Dendritic cell treated with granulocyte-macrophage colony-stimulating factor and Interleukin-4, amounts not matched to agents 40 ng/mL and 50 ng/mL, for 4 days (primary cell): ENCODE measurements at regions not wholly inside any gene's neighbourhood (a gene's known extent, or its start where the extent isn't known, plus 50 kb on each side); places are given as distances from the start of the nearest gene placed in this dataset.

Experiments
- H3K27ac Mint-ChIP-seq: one replicate; pipeline ENCODE4 v1.8.0; 2022; ENCODE audit warnings: mild to moderate bottlenecking, mixed read lengths
- H3K27me3 Mint-ChIP-seq: one replicate; pipeline ENCODE4 v1.8.0; 2022; ENCODE audit warnings: mild to moderate bottlenecking, mixed read lengths
- H3K36me3 Mint-ChIP-seq: one replicate; pipeline ENCODE4 v1.8.0; 2022; ENCODE audit warnings: low read depth, mixed read lengths
- H3K4me1 Mint-ChIP-seq: one replicate; pipeline ENCODE4 v1.8.0; 2022; ENCODE audit warnings: low read depth, mixed read lengths
- H3K4me3 Mint-ChIP-seq: one replicate; pipeline ENCODE4 v1.8.0; 2022; ENCODE audit warnings: mild to moderate bottlenecking, moderate library complexity, mixed read lengths
- H3K9me3 Mint-ChIP-seq: one replicate; pipeline ENCODE4 v1.8.0; 2022; ENCODE audit warnings: mixed read lengths
- intact Hi-C: fragments of 100-400 bp; cut with micrococcal nuclease; formaldehyde crosslinking; loops from one replicate; pipeline ENCODE4 v1.15.0; 2022

DNA sequence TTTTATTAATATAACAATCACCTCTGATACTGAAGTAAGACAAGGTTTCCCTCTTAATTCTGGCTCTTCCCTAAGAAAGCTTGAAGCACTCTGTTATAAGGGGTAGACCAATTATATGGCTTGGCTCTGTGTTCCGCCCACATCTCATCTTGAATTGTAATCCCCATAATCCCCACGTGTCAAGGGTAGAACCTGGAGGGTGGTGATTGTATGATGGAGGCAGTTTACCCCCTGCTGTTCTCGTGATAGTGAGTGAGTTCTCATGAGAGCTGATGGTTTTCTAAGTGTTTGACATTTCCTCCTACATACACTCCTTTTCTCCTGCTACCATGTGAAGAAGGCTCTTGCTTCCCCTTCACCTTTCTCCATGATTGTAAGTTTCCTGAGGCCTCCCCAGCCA lies 363.8 kb upstream of the PCDH20 start:
- no peaks in the 10 kb centered on the region for H3K27me3 Mint-ChIP-seq
- intact Hi-C loops = no loop called here
- H3K4me1 Mint-ChIP-seq = no peaks in the 10 kb centered on the region
- no peaks in the 10 kb centered on the region for H3K36me3 Mint-ChIP-seq
- no peak overlapping the region for H3K27ac Mint-ChIP-seq
- no peak overlapping the region for H3K4me3 Mint-ChIP-seq
- H3K9me3 Mint-ChIP-seq = no peaks in the 10 kb centered on the region

DNA sequence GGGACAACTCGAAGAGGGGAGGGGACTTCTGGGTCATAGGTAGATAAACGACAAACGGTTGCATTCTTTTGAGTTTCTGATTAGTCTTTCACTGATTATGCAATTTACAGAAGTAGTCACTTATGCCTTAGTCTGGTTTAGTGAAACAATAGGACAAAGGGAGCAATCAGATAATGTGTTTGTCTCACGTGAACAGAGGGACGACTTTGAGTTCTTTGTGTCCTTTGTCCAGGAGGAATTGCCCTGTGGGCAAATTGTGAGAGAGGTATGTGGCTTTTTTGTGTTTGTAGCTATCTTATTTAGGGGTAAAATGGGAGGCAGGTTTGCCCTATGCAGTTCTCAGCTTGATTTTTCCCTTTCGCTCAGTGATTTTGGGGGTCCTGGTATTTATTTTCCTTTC lies 362.9 kb upstream of the PCDH20 start:
- intact Hi-C loops = no loop called here
- Mint-ChIP-seq H3K27me3 (no peaks in the 10 kb centered on the region), H3K36me3 (no peaks in the 10 kb centered on the region), H3K4me3 (no peak overlapping the region), H3K9me3 (no peaks in the 10 kb centered on the region), H3K4me1 (no peaks in the 10 kb centered on the region), H3K27ac (no peak overlapping the region)

DNA sequence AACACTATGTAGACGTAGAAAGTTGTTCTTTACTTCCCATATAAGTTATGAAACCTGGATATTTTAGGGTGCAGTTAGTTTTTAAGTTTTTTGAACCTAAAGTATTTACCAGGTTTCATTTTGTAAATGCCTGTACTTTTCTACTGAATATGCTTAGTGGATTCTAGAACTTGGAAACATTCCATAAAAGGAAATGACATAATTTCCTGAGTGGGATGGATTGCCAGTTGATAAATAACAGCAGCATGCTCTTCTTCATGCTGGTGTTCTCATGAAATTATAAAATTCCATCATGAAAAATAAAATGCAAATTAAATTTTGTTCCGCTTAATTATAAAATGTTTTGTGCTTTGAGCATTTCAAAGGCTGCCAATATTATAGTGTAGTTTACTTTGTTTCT lies 362.2 kb upstream of the PCDH20 start:
- intact Hi-C loops = no loop called here
- H3K36me3 Mint-ChIP-seq = no peaks in the 10 kb centered on the region
- H3K27ac Mint-ChIP-seq = no peak overlapping the region
- H3K4me1 Mint-ChIP-seq = no peaks in the 10 kb centered on the region
- no peak overlapping the region for H3K4me3 Mint-ChIP-seq
- no peaks in the 10 kb centered on the region for H3K9me3 Mint-ChIP-seq
- no peaks in the 10 kb centered on the region for H3K27me3 Mint-ChIP-seq

DNA sequence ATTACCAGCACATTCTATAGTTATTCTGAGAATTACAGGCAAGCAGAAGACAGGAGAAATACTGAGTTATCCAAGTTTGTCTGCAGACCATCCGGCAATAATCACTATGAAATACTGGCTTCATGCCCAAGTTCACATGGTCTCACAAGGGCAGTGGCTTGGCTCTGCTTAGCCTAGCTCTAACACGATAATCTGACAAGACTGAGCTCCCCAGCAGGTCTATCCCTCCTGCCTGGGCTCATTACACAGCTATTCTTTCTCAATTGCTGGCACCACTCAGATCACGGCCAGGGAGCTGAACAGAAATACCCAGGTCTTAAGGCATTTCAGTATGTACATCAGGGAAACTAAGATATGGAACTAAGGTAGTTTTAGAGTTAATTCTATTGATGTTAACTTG lies 361.6 kb upstream of the PCDH20 start:
- no peaks in the 10 kb centered on the region for H3K27me3 Mint-ChIP-seq
- no peak overlapping the region for H3K27ac Mint-ChIP-seq
- no peaks in the 10 kb centered on the region for H3K4me1 Mint-ChIP-seq
- H3K9me3 Mint-ChIP-seq = no peaks in the 10 kb centered on the region
- intact Hi-C loops = no loop called here
- no peak overlapping the region for H3K4me3 Mint-ChIP-seq
- no peaks in the 10 kb centered on the region for H3K36me3 Mint-ChIP-seq

- no peaks in the 10 kb centered on the region for H3K36me3 Mint-ChIP-seq
- H3K4me3 Mint-ChIP-seq = no peak overlapping the region
- intact Hi-C loops = no loop called here
- H3K27me3 Mint-ChIP-seq = no peaks in the 10 kb centered on the region
- no peaks in the 10 kb centered on the region for H3K9me3 Mint-ChIP-seq
- no peak overlapping the region for H3K27ac Mint-ChIP-seq
- H3K4me1 Mint-ChIP-seq = no peaks in the 10 kb centered on the region
These were observed 359.3 kb upstream of the PCDH20 start for GRCh38 chr13:61774903-61775302.

- Mint-ChIP-seq H3K9me3 (peaks cover 8% of the 10 kb centered on the region), H3K27ac (no peak overlapping the region), H3K27me3 (no peaks in the 10 kb centered on the region), H3K4me1 (no peaks in the 10 kb centered on the region), H3K4me3 (no peak overlapping the region), H3K36me3 (no peaks in the 10 kb centered on the region)
- intact Hi-C loops = no loop called here
These were observed 355.0 kb upstream of the PCDH20 start for GRCh38 chr13:61770681-61771080.

DNA sequence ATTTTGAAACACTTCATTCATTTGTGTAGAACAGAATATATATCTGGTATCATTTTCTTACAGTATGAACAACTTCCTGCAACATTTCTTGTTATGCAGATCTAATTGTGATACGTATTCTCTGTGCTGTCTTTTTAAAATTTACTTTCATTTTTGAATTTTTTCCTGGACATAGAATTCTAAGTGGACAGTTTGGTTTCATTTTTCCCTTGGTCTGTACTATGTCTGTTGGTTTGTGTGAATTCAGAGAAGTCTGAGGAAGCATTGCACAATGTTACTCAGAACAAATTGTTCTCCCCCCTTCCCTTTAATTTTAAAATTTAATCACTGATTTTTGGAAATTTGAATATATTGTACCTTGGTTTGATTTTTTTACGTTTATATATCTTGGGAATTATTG lies 352.5 kb upstream of the PCDH20 start:
- intact Hi-C loops = no loop called here
- no peaks in the 10 kb centered on the region for H3K4me1 Mint-ChIP-seq
- no peak overlapping the region for H3K27ac Mint-ChIP-seq
- no peaks in the 10 kb centered on the region for H3K27me3 Mint-ChIP-seq
- H3K9me3 Mint-ChIP-seq = peaks cover 21% of the 10 kb centered on the region
- no peak overlapping the region for H3K4me3 Mint-ChIP-seq
- H3K36me3 Mint-ChIP-seq = no peaks in the 10 kb centered on the region

DNA sequence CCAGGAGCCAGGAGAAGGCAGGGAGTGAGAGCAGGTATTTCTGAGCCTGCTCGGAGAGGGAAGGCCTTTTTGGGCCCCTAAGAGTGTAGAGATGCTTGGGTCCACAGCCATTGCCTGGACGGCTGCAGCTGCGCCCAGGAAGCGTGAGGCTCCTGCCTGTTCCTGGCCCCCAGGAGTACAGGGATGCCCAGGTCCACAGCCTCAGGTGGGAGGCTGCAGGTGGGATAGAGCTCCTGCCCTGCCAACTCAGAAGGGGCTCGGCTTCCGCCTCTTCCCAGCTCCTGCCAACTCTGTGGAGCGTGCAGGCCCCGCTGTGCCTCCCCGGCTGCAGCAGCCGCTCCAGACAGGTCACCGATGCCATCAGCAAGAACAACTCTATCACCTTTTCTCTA lies 351.0 kb upstream of the PCDH20 start:
- intact Hi-C loops = no loop called here
- peaks cover 21% of the 10 kb centered on the region for H3K9me3 Mint-ChIP-seq
- H3K27ac Mint-ChIP-seq = no peak overlapping the region
- H3K4me1 Mint-ChIP-seq = no peaks in the 10 kb centered on the region
- no peaks in the 10 kb centered on the region for H3K36me3 Mint-ChIP-seq
- H3K27me3 Mint-ChIP-seq = no peaks in the 10 kb centered on the region
- H3K4me3 Mint-ChIP-seq = no peak overlapping the region

- Mint-ChIP-seq H3K36me3 (no peaks in the 10 kb centered on the region), H3K4me3 (no peak overlapping the region), H3K27ac (no peak overlapping the region), H3K27me3 (no peaks in the 10 kb centered on the region), H3K4me1 (no peaks in the 10 kb centered on the region), H3K9me3 (peaks cover 21% of the 10 kb centered on the region)
- intact Hi-C loops = no loop called here
These were observed 350.5 kb upstream of the PCDH20 start for GRCh38 chr13:61765940-61766666.

DNA sequence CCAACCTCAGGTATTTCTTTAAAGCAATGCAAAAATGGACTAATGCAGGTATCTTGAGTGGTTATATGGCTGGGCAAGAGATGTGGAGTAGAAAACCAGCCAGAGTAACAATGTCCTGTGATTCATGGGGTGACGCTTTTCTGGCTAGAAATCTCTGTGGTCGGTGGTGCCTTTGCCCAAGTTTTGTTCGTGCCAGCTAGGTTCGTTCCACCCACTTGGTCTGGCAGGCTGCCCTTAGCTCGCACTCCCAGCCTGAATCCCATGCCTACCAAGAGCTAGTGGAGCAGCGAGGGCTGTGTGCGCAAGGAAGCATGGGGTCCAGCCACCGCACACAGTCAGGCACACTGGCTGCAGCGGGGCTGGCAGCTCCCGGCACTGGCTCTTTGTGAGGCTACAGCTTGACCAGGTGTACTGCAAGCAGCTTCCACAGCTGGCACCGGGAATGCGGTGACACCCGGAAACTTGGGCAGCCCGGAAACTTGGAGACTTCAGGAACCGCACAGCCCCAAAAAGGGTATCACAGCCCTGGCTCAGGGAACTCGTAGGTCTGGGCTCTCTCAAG lies 349.6 kb upstream of the PCDH20 start:
- H3K9me3 Mint-ChIP-seq = peaks cover 21% of the 10 kb centered on the region
- intact Hi-C loops = no loop called here
- H3K4me3 Mint-ChIP-seq = no peak overlapping the region
- no peaks in the 10 kb centered on the region for H3K27me3 Mint-ChIP-seq
- H3K36me3 Mint-ChIP-seq = no peaks in the 10 kb centered on the region
- no peak overlapping the region for H3K27ac Mint-ChIP-seq
- H3K4me1 Mint-ChIP-seq = no peaks in the 10 kb centered on the region

DNA sequence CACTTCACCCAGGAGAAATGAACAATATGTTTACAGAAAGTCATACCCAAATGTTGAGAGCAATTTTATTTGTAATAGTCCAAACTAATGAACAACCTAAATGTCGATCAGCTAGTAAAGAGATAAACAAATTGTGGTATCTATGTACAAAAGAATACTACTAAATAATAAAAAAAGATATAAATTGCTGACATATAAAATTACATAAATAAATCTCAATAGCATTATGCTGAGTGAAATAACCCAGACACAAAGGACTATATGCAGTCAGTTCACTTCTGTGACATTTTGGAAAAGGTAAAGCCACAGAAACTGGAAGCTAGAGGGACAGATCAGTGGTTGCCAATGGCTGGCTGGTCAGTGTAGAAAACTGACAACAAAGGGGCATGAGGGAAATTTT lies 346.0 kb upstream of the PCDH20 start:
- intact Hi-C loops = no loop called here
- Mint-ChIP-seq H3K4me1 (no peaks in the 10 kb centered on the region), H3K27ac (no peak overlapping the region), H3K4me3 (no peak overlapping the region), H3K36me3 (no peaks in the 10 kb centered on the region), H3K9me3 (peaks cover 35% of the 10 kb centered on the region), H3K27me3 (no peaks in the 10 kb centered on the region)

GRCh38 chr13:61760102-61760501 lies 344.5 kb upstream of the PCDH20 start:
- intact Hi-C loops = no loop called here
- Mint-ChIP-seq H3K9me3 (peaks cover 37% of the 10 kb centered on the region), H3K27ac (no peak overlapping the region), H3K4me3 (no peak overlapping the region), H3K27me3 (no peaks in the 10 kb centered on the region), H3K36me3 (no peaks in the 10 kb centered on the region), H3K4me1 (no peaks in the 10 kb centered on the region)

GRCh38 chr13:61756031-61756430 lies 340.4 kb upstream of the PCDH20 start:
- H3K27ac Mint-ChIP-seq = no peak overlapping the region
- no peaks in the 10 kb centered on the region for H3K4me1 Mint-ChIP-seq
- H3K27me3 Mint-ChIP-seq = no peaks in the 10 kb centered on the region
- intact Hi-C loops = no loop called here
- H3K9me3 Mint-ChIP-seq = peaks cover 54% of the 10 kb centered on the region
- H3K36me3 Mint-ChIP-seq = no peaks in the 10 kb centered on the region
- H3K4me3 Mint-ChIP-seq = no peak overlapping the region

DNA sequence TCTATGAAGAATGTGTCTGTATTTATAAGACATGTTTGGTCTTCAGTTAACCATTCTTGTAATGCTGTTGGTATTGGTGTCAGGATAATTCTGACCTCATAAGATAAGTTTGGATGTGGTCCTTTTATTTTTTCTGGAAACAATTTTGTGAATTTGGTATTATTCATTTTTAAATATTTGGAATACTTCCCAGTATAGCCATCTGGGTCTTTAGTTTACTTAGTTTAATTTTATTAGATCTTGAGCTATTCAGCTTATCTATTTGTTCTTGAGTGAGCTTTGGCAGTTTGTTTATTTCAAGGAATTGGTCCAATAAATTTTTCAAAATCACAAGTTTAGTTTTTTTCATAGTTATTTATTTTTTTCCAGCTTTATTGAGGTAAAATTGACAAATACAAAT lies 335.4 kb upstream of the PCDH20 start:
- Mint-ChIP-seq H3K36me3 (no peaks in the 10 kb centered on the region), H3K4me3 (no peak overlapping the region), H3K27me3 (no peaks in the 10 kb centered on the region), H3K27ac (no peak overlapping the region), H3K4me1 (no peaks in the 10 kb centered on the region), H3K9me3 (peaks cover 34% of the 10 kb centered on the region)
- intact Hi-C loops = no loop called here

DNA sequence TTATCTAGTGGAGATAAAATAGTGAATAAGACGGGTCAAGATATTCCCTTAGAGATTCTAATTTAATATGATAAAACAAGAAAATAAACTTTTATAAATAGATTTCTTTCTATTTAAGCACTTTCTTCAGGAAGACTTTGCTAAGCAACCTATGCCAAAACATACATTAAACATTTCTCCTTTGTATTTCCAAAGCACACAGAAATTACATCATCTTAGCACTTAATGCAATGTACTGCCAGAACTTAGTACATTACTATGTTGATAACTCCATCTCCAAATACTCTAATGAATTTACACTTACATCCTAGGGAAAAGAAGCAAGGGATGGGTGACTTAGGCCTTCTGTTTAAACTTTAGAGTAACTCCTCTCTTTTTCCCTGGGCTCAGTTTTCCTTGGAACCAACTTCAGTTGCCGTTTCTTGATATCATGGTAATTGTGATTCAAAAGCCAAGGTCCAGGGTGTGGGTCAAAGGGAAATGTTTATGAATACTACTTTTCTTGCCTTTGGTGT lies 322.6 kb upstream of the PCDH20 start:
- Mint-ChIP-seq H3K27ac (no peak overlapping the region), H3K9me3 (peaks cover 33% of the 10 kb centered on the region), H3K36me3 (no peaks in the 10 kb centered on the region), H3K4me3 (no peak overlapping the region), H3K27me3 (no peaks in the 10 kb centered on the region), H3K4me1 (no peaks in the 10 kb centered on the region)
- intact Hi-C loops = no loop called here
